PC-3 (cell line): ENCODE measurements at regions not wholly inside any gene's neighbourhood (a gene's known extent, or its start where the extent isn't known, plus 50 kb on each side); places are given as distances from the start of the nearest gene placed in this dataset.

Source experiments
- ATAC-seq: fragments of 200-7000 bp; cut with Tn5 transposase; 2 replicates; pipeline ENCODE4 v1.9.1; 2020; ENCODE audit warnings: mild to moderate bottlenecking, moderate library complexity
- BruUV-seq: library from RNA; stranded (reverse); fragments of 400-500 nt; replicated peaks from 2 replicates; lab custom pipeline; 2021; lab: Mats Ljungman, UMichigan
- CTCF ChIA-PET: fragments of 300-600 bp; sonication (Branson Sonifier 250); formaldehyde crosslinking; loops from one replicate; lab custom pipeline; 2022; ENCODE audit warnings: antibody characterized with exemption; lab: Charles Lee
- POLR2A ChIA-PET: fragments of 300-600 bp; sonication (Branson Sonifier 250); formaldehyde crosslinking; loops from one replicate; lab custom pipeline; 2022; ENCODE audit warnings: antibody characterized with exemption; ENCODE audit not compliant: unreplicated experiment; lab: Charles Lee
- DNase-seq: peaks from one replicate; pipeline ENCODE4 v3.0.0-alpha.2; 2015
- H2AFZ ChIP-seq: fragments of 300-600 bp; sonication (generic); 2 replicates; pipeline ENCODE4 v1.6.0; 2016; ENCODE audit warnings: antibody characterized with exemption, low read length
- H3F3A ChIP-seq: fragments of 300-600 bp; sonication (generic); one replicate; pipeline ENCODE4 v1.6.0; 2017; ENCODE audit warnings: antibody characterized with exemption, low read length, control low read depth, mild to moderate bottlenecking; ENCODE audit not compliant: unreplicated experiment
- H3K27ac ChIP-seq: fragments of 300-600 bp; sonication (generic); 2 replicates; pipeline ENCODE4 v1.5.1; 2016; ENCODE audit warnings: mild to moderate bottlenecking, low read length
- H3K27me3 ChIP-seq: fragments of 300-600 bp; sonication (generic); 2 replicates; pipeline ENCODE4 v1.6.1; 2016; ENCODE audit warnings: low read length, mixed read lengths
- H3K36me3 ChIP-seq: fragments of 300-600 bp; sonication (generic); 2 replicates; pipeline ENCODE4 v1.6.1; 2016; ENCODE audit warnings: low read depth, mixed run types, low read length, mixed read lengths
- H3K4me1 ChIP-seq: fragments of 300-600 bp; sonication (generic); 2 replicates; pipeline ENCODE4 v1.5.1; 2016; ENCODE audit warnings: low read length; ENCODE audit not compliant: insufficient read depth
- H3K4me2 ChIP-seq: fragments of 300-600 bp; sonication (generic); 2 replicates; pipeline ENCODE4 v1.6.0; 2016; ENCODE audit warnings: low read length
- H3K4me3 ChIP-seq: fragments of 300-600 bp; sonication (generic); 2 replicates; pipeline ENCODE4 v1.5.1; 2016; ENCODE audit warnings: mild to moderate bottlenecking, low read length, mixed read lengths
- H3K79me2 ChIP-seq: fragments of 300-600 bp; sonication (generic); 2 replicates; pipeline ENCODE4 v1.6.1; 2017; ENCODE audit warnings: low read length, mixed read lengths
- H3K9ac ChIP-seq: fragments of 300-600 bp; sonication (generic); 2 replicates; pipeline ENCODE4 v1.6.0; 2016; ENCODE audit warnings: mild to moderate bottlenecking, low read length
- H3K9me2 ChIP-seq: fragments of 300-600 bp; sonication (generic); replicated peaks from 2 replicates; pipeline ENCODE4 v1.6.1; 2016; ENCODE audit warnings: mixed run types, low read length, mixed read lengths
- H3K9me3 ChIP-seq: fragments of 300-600 bp; sonication (generic); 2 replicates; pipeline ENCODE4 v1.6.1; 2016; ENCODE audit warnings: low read length, mixed read lengths
- H4K20me1 ChIP-seq: fragments of 300-600 bp; sonication (generic); 2 replicates; pipeline ENCODE4 v1.6.1; 2016; ENCODE audit warnings: low read length, mixed read lengths
- CTCF ChIP-seq: fragments of 300-600 bp; sonication (generic); conservative IDR thresholded peaks from 2 replicates; pipeline ENCODE4 v1.5.1; 2017; ENCODE audit warnings: antibody characterized with exemption, low read depth, mild to moderate bottlenecking, low read length
- EZH2 ChIP-seq: fragments of 300-600 bp; sonication (generic); IDR thresholded peaks from one replicate; pipeline ENCODE4 v1.6.1; 2017; ENCODE audit warnings: antibody characterized with exemption, mild to moderate bottlenecking, low read length; ENCODE audit not compliant: unreplicated experiment
- EZH2phosphoT487 ChIP-seq: fragments of 300-600 bp; sonication (generic); IDR thresholded peaks from 2 replicates; pipeline ENCODE4 v1.6.1; 2018; ENCODE audit warnings: mild to moderate bottlenecking, antibody characterized with exemption, low read length, borderline replicate concordance
- intact Hi-C: fragments of 100-400 bp; cut with micrococcal nuclease; formaldehyde crosslinking; loops from 2 replicates; pipeline ENCODE4 v1.9.0; 2023

GRCh38 chr9:135222881-135223760 is 135.7 kb downstream of the OLFM1 start:
- H3K9me2 ChIP-seq, result no peaks in the 10 kb centered on the region
- TF ChIP-seq CTCF (no peak), EZH2phosphoT487 (no peak), EZH2 (no peak)
- CTCF ChIA-PET, result no interaction called here

GRCh38 chr9:135223831-135224230 is 136.4 kb downstream of the OLFM1 start:
- BruUV-seq, result no TSS peak
- Histone ChIP-seq H3K27ac (no peak overlapping the region), H2AFZ (no peak overlapping the region), H3K4me2 (no peak overlapping the region), H3K4me1 (no peaks in the 10 kb centered on the region), H3K9me3 (no peaks in the 10 kb centered on the region), H3K4me3 (no peak overlapping the region), H3K79me2 (no peaks in the 10 kb centered on the region), H3F3A (no peaks in the 10 kb centered on the region), H4K20me1 (no peaks in the 10 kb centered on the region), H3K27me3 (peaks cover 3% of the 10 kb centered on the region; the same call in 1 of the 2 replicates), H3K9me2 (no peaks in the 10 kb centered on the region), H3K9ac (no peak overlapping the region), H3K36me3 (no peaks in the 10 kb centered on the region)
- ATAC-seq (no peak), DNase-seq (no peak)
- POLR2A ChIA-PET, result no interaction called here
- TF ChIP-seq EZH2phosphoT487 (no peak), EZH2 (no peak), CTCF (no peak)
- CTCF ChIA-PET, result no interaction called here
- intact Hi-C loops, result no loop called here

More at GRCh38 chr9:135222881-135223760, 135.7 kb downstream of the OLFM1 start:
- no peak for DNase-seq
- no TSS peak for BruUV-seq
- Histone ChIP-seq H2AFZ (no peak overlapping the region), H3K79me2 (no peaks in the 10 kb centered on the region), H3K36me3 (no peaks in the 10 kb centered on the region), H4K20me1 (no peaks in the 10 kb centered on the region), H3K27ac (no peak overlapping the region), H3K4me2 (no peak overlapping the region), H3K4me1 (no peaks in the 10 kb centered on the region), H3F3A (no peaks in the 10 kb centered on the region), H3K4me3 (no peak overlapping the region), H3K9me3 (no peaks in the 10 kb centered on the region), H3K9ac (no peak overlapping the region), H3K27me3 (peaks cover 9% of the 10 kb centered on the region)
- intact Hi-C loops, result no loop called here
- POLR2A ChIA-PET, result no interaction called here
- ATAC-seq, result no peak

- TF ChIP-seq EZH2phosphoT487, result no peak
- no peak for TF ChIP-seq CTCF
- no peak for TF ChIP-seq EZH2
- CTCF ChIA-PET, result no interaction called here
- H3K79me2 ChIP-seq, result no peaks in the 10 kb centered on the region
- no peaks in the 10 kb centered on the region for H3F3A ChIP-seq
- H2AFZ ChIP-seq, result no peak overlapping the region
- H3K9ac ChIP-seq, result no peak overlapping the region
- no peaks in the 10 kb centered on the region for H3K9me2 ChIP-seq
- H3K4me1 ChIP-seq, result no peaks in the 10 kb centered on the region
- POLR2A ChIA-PET, result no interaction called here
- DNase-seq (no peak), ATAC-seq (no peak)
- H3K27me3 ChIP-seq, result no peaks in the 10 kb centered on the region; the same call in 1 of the 2 replicates
- BruUV-seq, result no TSS peak
- H3K27ac ChIP-seq, result no peak overlapping the region
- intact Hi-C loops, result no loop called here
- H3K4me3 ChIP-seq, result no peak overlapping the region
- H3K36me3 ChIP-seq, result no peaks in the 10 kb centered on the region
- H4K20me1 ChIP-seq, result no peaks in the 10 kb centered on the region
- no peaks in the 10 kb centered on the region for H3K9me3 ChIP-seq
- no peak overlapping the region for H3K4me2 ChIP-seq
These were observed 136.9 kb downstream of the OLFM1 start for GRCh38 chr9:135224286-135224877.
